HG03432 (cell line): ENCODE measurements at regions not wholly inside any gene's neighbourhood (a gene's known extent, or its start where the extent isn't known, plus 50 kb on each side); places are given as distances from the start of the nearest gene placed in this dataset.

Source experiments
- ATAC-seq: cut with Tn5 transposase; IDR thresholded peaks from one replicate; pipeline ENCODE4 v1.9.1; 2021; ENCODE audit warnings: mild to moderate bottlenecking, moderate library complexity; ENCODE audit not compliant: unreplicated experiment

DNA sequence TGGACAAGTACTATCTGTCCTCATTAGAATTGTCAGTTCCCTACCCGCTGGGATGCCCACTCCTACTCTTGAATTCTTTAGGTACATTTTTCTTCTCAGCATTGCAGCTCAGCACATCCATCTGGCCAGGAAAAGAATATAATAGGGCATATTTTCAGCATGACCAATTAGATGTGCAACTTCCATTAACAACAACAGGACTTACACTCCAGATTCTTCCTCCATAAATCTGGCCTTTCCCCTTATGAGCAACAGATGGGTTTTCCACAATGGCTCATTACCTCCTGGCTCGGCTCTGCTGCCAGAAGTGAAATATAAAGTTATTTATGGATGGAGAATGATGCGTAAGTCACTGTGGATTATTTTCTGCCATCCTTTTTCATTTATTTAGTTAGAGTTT lies 443.8 kb upstream of the TGFBR2 start:
- no peak for ATAC-seq

DNA sequence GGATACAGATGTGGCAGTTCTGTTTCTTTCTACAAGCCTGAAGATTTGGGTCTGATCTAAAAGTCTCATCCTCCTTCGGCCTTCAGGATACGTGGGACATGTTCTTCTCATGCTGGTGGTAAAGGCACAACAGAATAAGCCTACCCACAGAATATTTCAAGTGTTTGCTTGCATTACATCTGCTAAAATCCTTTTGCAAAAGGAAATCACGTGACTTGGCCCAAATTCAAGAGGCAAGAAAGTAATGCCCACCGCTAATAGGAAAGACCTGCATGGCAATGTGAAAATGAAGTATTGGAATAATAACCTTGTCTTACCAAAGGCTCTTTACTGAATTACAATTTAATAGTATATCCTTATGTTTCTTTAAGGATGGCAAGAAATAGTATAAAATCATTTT lies 439.9 kb upstream of the TGFBR2 start:
- no peak for ATAC-seq

DNA sequence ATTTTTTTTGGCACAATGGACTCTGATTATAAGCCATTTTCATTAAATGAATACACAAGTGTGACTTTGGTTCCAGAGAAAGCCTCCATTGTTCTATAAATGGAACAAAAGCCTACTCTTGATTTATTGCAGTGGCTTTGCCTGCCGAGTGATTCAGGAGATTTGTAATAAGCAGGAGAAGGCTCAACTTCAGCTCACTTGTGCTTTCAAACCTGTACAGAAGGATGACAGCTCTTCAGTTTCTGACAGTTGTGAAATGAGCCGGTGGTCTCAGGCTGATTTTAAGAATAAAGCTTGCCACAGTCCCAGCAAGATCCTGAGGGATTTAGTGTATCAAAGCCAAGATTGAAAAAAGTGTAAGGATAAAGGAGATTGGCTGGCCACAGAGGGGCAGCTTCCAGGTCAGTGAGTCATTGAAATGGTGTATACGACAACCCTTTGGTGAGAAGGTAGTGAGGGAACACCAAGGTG lies 438.8 kb upstream of the TGFBR2 start:
- no peak for ATAC-seq

DNA sequence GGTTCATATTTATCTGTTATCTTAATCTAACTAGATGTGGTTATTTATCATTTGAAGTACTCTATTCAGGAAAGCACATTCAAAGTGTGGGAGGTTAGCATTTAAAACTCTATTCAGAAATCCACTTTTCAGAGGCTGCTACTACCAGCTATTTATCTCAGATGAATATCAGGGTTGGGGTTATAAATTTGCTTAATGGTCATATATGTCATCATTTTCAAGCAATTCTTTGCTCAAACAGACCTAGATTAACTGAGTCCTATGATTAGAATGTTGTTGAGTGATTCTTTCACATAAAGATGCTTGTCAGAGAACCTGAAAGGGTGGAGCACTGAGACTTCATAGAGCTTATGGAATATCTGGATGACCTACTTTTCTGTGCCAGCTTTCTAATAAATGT lies 436.9 kb upstream of the TGFBR2 start:
- ATAC-seq: no peak

DNA sequence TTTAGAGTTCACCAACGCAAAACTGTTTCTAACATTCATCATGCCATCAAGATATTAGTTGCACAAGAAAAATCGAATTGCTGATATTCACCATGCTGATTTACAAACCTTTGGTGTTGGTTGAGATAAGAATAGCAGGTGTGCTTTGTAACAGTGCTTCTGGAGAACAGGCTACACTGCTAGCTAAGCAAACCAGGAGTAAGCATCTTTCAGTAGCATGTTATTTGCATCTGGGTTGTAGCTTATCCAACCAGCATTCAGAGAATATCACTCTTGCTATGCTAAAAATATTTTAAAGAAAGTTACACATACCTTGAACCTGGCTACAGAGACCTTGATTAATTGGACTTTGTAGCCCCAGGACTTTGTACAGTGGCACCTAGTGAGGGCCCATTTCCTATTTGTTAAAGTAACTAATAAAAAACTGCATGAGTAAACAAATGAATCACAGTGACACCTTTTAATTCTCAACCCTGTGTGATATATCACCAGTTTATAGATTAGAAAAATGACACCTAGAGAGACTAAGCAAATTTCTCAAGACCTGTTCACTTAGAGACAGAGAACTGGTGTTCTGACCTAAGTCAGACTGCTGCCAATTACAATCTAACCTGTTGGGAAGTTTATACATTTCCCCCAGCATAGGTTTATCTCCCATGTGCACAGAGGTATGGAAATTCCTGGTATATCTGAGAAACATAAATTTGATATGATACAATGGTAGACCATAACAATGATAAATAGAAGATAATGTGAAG lies 435.5 kb upstream of the TGFBR2 start:
- no peak for ATAC-seq

DNA sequence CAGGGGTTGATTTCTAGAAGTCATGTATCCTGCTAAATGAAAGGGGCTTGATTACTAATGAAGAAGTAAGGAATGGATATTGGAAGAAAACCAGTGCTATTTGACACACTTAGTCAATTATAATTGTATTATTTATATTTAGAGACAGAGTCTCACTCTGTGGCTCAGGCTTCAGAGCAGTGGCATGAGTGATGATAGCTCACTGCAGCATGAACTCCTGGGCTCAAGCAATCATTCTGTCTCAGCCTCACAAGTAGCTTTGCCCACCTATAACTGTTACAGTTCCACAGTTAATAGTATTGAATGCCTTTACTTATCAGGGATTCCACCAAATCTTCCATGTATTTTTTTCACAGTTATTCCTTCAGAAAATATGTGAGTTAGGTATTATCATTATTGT lies 432.0 kb upstream of the TGFBR2 start:
- ATAC-seq: no peak

DNA sequence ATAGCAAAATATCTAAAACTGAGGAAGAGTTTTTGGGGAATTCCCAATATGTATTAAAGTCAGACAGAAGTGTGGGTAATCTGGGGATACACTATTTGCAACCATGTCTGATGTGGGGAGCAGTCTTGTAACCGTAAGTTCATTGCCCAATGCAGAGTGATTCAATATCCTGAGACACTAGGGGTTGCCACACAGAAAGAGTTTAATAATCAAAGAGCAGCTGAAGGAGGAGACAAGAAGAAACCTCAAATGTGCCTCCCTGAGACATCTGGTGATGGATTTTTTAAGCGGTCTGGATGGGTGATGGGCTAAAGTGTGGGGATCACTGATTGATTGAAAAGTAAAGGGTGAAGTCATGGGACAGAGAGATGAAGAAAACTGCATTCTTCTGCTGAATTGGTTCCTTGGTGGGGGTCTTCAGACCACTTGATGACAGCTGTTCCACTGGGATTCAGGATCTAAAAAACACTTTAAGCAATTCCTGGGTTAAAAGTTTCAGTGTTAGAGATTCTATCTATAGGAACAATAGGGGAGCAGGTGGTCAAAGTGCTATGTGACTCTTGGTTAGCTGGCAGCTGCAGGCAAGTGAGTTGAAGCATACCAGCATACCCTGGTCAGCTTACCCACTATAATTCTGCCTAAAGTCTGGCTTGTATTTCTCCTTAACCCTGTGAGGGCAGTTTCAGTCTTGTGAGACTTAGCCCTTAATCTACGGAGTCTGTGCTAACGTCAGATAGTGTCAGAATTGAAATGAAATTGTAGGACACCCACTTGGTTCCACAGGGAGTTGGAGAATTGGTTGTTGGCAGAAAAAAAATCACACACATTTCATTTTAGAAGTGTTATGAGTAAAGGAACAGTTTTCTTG lies 425.9 kb upstream of the TGFBR2 start:
- ATAC-seq: no peak

DNA sequence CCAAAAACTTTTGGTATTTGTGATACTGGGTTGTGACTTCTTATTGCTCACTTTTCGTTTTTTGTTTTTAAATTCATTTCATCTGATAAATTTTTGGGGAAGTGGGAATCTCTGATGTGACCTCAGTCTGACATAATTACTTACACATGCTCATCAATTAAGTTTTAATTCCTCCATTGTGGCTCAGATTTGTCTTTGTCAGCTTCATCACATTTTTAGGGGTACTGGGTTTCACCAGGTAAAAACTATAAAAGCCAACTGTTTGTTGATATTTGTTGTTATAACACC lies 425.3 kb upstream of the TGFBR2 start:
- ATAC-seq: no peak

DNA sequence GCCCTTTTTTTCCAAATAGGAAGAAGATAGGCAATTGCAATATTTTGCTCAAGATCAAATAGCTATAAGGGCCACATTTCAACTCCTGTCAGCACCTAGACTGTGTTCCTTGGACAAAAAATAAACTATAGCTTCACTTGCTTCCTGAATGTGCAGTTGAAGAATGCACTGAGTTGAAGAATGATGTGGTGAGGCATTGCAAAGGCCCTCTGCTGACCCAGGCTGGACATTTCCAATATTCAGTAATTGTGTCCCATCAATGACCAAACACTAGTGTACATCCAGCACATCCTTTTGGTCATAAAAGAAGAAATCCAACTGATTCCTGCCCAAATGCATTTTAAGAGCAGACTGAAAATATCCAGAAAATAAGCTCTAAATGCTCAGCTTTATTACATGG lies 424.8 kb upstream of the TGFBR2 start:
- no peak for ATAC-seq

DNA sequence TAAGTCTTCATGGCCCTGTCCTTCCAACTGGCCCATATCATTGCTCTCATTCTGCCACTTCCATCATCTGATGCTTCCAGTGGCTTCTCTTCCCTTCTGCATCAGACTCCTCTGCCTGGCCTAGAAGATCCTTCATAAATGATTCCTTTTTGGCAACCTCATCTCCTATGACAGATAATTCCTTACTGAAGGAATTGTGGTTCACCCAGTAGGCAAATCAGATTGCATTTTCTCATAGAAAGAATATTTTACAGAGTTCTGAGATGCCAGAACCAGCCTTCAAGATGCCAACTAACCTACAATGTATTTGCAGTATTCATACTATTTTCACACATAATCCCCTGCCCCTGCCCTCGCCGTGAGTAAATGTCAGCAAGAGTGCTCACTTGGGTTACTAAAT lies 423.0 kb upstream of the TGFBR2 start:
- no peak for ATAC-seq

DNA sequence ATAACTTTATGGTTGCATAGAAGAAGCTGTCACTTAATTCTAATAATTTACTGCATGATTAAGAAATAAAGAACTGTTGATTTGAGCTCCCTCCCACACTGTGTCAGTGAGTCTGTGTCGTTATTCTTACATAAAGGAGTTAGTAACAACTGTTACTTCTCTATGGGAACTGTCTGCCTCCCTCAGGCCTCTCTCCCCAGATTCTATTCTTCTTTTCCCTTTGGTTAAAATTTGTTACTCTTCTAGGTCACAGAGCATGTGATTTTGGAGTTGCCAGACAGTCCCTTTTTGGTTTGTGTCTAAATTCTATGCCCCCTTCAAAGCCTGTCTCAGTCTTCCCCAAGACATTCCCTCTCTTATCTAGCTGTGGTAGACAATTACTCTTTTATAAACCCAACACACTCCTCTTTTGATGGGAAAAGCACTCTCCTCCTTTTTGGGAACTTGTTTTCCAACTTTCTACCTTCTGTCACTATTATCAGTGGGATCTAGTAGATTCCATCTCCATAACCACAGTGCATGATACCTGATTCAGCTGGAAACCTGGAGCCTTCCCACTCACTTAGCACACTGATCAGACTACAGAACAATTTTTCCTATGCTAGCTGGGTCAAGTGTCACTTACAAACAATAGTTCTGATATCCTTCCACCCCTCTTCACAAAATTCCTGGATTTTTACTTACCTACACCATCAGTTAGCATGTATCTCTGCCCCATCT lies 422.1 kb upstream of the TGFBR2 start:
- no peak for ATAC-seq

DNA sequence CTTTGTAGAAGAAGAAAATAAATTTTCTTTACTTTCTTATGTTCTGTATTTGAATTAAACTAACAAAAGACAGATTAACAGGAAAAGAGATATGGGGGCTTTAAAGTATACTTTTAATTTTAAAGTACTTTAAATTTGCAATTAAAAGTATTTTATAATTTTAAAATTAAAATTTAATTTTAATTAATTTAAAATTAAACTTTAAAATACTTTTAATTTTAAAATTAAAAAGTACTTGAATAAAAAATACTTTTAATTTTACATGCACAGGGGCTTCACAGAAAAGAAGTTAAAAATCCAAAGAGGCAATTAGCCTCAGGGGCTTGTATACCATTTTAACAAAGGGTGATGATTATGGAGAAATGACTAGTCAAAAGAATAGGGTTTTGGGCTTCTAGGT lies 420.5 kb upstream of the TGFBR2 start:
- no peak for ATAC-seq

DNA sequence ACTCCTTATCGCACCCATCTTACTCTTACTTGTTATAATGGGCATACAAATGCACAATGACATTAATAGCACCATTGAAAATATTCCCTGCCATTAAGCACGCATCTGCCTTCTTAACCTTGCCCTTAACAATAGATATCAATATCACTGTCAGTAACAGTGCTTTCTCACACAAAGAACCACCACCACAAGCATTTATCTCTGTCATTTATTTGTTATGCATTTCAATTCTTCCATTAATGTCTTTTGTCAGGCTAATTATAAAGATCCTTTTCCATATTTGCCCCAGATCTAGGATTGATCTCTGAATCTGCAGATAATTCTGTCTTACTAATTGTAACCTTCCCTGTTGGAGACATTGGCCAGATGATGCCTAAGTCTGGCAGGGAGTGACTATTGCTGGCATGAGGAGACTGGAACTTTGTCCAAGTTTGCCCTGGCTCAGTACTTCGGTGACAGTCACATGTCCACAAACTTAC lies 419.6 kb upstream of the TGFBR2 start:
- no peak for ATAC-seq

DNA sequence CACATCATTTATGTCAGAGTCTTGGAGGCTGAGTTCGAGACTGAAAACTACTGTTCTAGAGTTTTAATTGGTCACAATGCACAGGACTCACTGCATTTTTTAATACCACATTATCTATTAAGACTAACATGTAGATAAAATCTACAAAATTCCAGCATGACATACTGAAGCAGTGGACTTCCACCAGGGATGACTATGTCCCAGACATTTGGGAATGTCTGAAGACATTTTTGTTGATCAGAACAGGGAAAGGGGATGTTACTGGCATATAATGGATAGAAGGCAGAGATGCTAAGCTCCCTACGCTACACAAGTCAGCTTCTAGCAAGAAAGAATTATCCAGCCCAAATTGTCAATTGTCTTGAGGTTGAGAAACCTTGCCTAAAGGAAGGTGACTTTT lies 419.0 kb upstream of the TGFBR2 start:
- ATAC-seq: no peak

DNA sequence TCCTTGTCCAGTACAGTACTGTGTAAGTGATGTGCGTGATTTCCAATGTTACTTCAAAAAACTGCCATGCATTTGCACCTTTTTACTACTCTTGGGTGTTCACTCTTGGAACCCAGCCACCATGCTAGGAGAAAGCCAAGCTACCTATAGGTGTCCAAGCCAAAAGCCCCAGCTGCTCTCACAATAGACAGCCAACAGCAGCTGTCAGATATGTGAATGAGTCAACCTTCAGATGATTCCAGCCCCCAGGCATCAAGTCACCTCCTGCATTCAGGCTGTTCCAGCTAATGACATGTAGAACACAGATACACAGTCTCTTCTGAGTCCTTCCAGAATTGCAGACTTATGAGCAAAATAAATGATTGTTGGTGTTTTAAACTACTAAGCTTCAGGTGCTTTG lies 417.7 kb upstream of the TGFBR2 start:
- ATAC-seq: no peak

DNA sequence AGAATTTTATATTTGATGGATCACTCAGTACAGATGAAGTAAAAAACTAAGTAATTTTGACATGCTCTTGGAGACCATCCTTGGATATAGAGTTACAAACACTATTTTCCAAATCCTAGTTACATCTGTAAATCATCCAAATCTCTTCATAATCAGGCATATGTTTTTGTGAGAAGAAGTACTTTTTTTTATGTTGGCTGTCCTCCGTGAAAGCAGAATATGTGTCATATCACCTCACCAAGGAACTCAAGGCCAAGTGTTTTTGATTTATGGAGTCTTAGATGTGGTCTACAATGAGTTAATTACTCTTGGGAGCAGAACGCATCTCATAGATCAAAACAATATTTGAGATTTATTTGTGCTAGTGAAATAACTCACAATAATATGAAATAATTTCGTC lies 416.5 kb upstream of the TGFBR2 start:
- no peak for ATAC-seq

DNA sequence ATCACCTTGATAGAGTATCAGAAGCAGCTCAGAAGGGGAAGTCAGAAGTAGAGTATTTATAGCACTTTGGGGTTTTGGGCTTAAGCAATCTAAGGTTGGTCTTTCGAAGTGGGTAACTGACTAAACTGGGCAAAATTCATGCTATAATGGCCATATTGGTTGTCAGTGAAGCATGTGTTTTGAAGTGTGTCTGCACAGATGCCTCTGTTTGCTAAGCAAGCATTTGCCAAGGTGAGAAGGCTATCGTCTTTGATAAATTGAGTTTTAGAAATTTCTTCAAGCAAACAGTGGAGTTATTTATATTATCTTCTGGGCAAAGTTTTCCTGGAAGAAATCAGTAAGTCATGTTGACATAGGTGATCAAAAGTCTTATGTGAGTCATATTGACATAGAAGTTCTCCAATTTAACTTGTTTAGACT lies 412.8 kb upstream of the TGFBR2 start:
- ATAC-seq: no peak

DNA sequence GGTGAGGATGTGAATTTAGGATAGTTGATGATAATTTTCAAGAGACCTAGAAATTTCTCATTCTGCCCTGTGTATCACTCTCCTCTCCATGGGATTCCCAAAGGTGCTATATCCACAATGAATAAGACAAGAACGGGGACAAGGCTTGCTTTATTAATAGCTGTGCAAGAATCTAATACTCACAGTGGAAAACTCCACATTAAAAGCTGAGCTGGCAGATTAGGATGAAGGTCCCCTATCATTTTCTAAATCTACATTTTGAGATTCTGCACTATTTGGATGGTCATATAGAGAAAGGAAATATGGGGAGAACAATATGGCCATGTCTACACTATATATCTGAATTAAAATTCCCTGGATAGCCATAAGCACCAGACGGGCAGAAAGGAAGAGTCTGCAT lies 411.0 kb upstream of the TGFBR2 start:
- ATAC-seq: no peak

DNA sequence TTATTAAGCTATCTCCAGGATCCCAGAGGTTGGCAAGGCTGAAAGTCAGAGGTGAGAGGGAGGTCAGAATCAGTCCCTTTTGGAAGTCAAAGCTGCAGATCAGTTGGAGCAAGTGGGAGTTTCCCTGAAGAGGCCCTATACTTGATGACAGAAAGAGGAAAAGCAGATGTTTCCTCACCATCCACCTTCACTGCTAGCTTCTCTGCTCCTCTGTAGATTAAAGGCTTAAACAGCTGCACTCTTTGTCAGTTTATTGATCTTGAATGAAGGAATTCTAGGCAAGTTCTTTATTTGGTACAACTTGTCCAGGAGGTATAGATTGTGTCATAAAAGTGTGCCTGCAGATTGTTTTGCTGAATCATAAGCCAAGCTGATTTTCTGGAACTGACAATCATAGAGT lies 408.2 kb upstream of the TGFBR2 start:
- ATAC-seq: no peak

DNA sequence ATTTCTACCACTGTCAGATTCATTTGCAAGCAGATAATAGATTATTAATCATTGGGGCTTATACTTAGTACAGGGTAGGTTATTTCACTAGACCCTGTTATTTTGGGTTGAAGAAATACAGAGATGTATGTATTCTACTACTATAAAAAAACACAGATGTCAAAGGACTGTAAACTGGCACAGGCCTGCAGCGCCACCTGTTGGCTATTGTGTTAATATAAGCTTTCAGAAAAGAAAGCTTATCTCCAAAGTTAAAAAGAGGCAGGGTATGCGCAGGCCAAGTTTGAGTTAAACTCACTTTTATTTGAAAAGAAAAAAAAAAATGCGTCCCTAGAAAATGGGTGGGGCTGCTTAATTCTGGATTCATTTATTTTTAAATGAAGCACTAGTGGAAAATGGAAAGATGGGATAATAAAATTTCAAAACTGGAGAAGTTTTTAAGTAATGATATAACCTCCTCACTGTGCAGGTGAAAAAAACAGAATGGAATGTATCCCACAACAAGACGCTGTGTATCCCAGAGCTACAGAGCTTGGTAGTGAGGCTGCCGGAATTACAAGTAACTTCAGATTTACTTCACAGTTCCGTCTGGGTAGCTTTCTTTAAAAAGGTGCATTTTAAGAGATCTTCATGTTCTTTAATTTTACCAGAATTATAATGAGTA lies 407.2 kb upstream of the TGFBR2 start:
- peak; percentile 74 for ATAC-seq

DNA sequence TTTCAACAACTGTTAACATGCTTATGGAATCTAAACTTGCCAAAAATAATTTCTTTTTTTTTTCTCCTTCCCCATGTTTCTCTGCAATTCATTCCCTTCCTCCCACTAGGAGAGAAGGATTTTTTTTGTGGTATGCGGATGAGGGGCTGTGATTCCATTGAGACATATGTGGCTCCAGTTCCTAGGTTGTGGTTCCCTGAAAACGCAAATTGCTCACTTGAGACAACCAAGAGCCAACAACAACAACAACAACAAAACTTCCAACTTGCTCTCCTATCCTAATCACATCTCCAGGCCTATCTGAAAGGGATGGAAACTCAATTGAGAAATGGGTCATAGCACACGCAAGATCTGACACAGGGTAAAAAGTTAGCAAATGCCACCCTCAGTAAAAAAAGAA lies 406.5 kb upstream of the TGFBR2 start:
- ATAC-seq: no peak
